Posterior vena cava (tissue), 2 donors: ENCODE measurements at regions not wholly inside any gene's neighbourhood (a gene's known extent, or its start where the extent isn't known, plus 50 kb on each side); places are given as distances from the start of the nearest gene placed in this dataset.

ENCODE experiments used
- DNase-seq: peaks from one replicate; pipeline ENCODE4 v3.0.0-alpha.2; 2020; ENCODE audit warnings: low spot score
- intact Hi-C, 2 donors: fragments of 100-400 bp; cut with DNase I; formaldehyde crosslinking; loops; one replicate each; pipeline versions ENCODE4 v1.14.1 to v1.14.2; 2022 to 2023
- donor health status: DM: yes; HTN: yes; CAD: no.
- donor health status: DM: yes; HTN: yes; CAD: no.

DNA sequence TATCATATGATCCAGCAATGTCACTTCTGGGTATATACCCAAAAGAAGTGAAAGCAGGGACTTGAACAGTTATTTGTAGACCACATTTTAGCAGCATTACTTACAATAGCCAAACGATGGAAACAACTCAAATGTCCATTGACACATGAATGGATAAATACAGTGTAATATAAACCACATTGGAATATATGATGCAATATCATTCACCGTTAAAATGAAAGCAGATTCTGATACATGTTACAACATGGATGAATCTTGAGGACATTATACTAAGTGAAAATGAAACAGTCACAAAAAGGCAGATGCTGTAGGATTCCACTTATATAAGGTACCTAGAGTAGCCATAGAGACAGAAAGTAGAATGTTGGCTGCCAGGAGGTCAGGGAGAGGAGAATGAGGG lies 130.5 kb upstream of the SMAD1 start:
- no peak for DNase-seq
- intact Hi-C loops = no loop called here

GRCh38 chr4:145348291-145348690 lies 133.4 kb upstream of the SMAD1 start:
- intact Hi-C loops = no loop called here
- no peak for DNase-seq

DNA sequence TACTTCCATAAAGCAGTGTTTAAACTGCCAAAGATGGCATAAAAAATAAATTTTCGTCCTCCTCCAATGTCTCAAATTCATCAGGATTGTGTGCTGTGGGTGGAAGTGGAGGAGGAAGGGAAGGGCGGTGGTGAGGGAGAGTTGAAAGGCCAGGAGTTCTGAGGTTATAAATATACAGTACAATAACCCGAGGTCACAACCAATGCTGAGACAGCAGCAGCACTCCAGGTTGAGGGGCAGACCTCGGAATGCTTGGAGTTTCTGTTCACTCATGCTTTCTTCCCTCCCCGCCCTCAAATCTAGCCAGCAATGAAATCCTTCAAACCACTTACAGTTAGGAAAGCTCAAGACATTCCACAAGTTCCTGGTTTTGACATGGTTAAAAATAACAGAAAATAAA lies 134.0 kb upstream of the SMAD1 start:
- intact Hi-C loops = no loop called here

DNA sequence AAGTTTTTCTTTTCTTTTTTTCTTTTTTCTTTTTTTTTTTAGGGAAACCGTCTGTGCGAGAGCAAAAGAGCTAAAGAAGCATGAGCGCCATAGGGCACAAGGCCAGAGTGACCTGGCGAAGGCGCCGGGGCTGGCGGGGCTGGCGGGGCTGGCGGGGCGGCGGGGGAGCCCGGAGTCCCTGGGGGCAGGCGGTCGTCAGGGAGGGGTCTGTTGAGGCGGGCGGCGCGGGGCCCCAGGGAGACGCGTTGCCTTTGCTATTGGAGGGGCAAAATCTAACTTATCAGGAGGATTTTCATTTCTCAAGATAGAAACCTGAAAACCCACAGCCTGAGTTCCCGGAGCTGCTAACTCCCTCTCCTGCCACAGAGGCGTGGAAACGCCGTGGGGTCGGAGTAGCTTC lies 135.6 kb upstream of the SMAD1 start:
- no peak for DNase-seq
- intact Hi-C loops = no loop called here

More for the DNA sequence above, 134.0 kb upstream of the SMAD1 start:
- no peak for DNase-seq

DNA sequence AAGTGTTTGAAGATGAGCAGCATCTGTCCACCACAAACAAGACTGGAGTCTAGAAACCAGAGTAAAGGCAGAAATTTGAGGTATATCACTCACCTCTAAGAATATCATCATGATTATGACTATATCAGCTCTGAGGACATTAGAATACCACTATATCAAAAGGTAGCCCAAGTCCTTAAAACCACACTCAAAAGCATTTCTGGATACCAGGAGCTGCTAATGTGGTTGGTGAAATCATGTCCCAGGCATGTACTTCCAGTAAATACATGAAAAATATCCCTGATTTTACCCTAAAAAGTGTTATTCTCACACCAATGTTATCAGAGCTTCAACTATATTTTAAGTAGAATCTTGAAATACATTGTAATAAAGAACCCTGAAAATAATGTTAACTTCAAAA lies 136.3 kb upstream of the SMAD1 start:
- DNase-seq = no peak
- intact Hi-C loops = no loop called here

DNA sequence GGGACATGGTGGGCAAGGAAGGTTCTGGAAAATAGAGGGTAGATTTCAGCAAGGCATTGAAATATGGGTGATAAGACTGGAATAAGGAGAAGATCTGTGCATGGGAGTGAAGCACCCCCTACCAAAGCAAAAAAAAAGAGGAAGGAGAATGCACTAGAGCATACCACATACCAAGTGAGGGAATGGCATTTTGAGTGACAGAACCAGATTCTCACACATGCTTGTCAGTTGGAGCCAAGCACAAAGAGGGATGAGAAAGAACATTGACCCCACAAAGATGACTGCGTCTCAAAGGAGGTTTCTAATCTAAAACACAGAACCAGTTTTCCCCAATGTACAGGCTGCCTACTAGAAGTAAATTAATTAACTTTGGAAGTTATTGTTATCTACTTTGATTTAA lies 140.3 kb upstream of the SMAD1 start:
- intact Hi-C loops = no loop called here
- DNase-seq = no peak

- intact Hi-C loops = no loop called here
These were observed 141.5 kb upstream of the SMAD1 start for GRCh38 chr4:145340071-145340675.

GRCh38 chr4:145339075-145339725 lies 142.5 kb upstream of the SMAD1 start:
- DNase-seq = no peak
- intact Hi-C loops = no loop called here

More at GRCh38 chr4:145340071-145340675, 141.5 kb upstream of the SMAD1 start:
- DNase-seq = no peak

DNA sequence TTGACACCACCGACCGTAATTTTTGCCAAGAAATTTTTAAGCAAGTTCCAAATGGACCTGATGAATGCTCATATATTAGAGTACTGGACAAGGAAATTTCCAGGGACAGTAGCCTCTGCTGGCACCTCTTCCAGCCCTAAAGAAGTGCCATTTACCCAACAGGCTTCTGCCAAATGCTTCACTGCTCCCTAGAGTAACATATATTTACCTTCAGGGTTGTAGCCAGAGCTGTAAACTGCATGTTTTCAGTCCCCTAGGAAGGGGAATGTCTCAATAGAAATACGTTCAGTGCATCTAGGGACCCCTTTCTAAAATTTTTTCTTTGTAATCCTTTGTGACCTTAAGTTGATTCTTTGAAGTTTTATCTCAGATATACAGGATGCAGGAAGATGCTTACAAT lies 143.1 kb upstream of the SMAD1 start:
- intact Hi-C loops = no loop called here

DNA sequence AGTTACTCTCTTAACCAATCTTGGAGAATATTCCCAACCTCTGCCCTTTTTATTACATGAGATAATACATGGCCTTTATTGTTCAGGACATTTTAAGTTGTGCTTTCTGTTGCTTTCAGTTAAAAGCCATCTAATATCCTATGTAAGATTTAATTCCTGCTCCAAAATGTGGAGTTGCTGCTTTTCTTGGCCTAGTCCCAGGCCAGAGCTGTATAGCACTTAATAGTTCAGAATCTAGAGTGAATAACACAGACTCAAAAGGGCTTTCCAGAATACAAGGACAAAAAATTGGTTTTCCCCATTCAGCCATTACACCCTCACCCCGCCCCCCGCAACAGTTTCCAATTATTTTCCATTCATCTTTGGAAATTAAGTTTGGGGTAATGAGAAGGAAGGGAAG lies 144.3 kb upstream of the SMAD1 start:
- intact Hi-C loops = no loop called here

More for the DNA sequence above, 143.1 kb upstream of the SMAD1 start:
- DNase-seq = no peak

GRCh38 chr4:145333786-145334185 lies 147.9 kb upstream of the SMAD1 start:
- intact Hi-C loops = no loop called here
- no peak for DNase-seq

More for the DNA sequence above, 144.3 kb upstream of the SMAD1 start:
- no peak for DNase-seq

- no peak for DNase-seq
- intact Hi-C loops = no loop called here
These were observed 146.1 kb upstream of the OTUD4 start for GRCh38 chr4:145326491-145326890.

DNA sequence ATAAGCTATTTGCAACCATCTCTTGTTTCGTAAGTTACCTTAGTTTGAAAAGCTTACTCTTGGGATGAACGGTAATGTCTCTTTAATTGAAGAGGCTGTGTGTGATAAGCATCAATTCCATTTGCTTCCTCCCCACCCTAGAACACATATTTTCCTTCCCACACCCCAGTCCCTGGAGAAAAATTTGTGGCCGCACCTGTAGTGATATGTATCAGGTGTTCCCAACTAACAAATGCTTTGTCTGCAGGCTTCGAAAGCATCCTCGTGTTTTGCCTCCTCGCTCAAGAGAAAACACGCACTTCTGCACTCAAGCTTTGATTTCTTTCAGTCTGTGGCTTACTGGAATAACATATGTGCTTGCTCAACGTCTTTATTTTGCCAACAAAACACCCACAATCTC lies 143.8 kb upstream of the OTUD4 start:
- intact Hi-C loops = no loop called here

GRCh38 chr4:145320294-145320693 lies 139.9 kb upstream of the OTUD4 start:
- DNase-seq = no peak
- intact Hi-C loops = no loop called here

More for the DNA sequence above, 143.8 kb upstream of the OTUD4 start:
- DNase-seq = no peak

GRCh38 chr4:145319751-145320150 lies 139.4 kb upstream of the OTUD4 start:
- intact Hi-C loops = no loop called here

DNA sequence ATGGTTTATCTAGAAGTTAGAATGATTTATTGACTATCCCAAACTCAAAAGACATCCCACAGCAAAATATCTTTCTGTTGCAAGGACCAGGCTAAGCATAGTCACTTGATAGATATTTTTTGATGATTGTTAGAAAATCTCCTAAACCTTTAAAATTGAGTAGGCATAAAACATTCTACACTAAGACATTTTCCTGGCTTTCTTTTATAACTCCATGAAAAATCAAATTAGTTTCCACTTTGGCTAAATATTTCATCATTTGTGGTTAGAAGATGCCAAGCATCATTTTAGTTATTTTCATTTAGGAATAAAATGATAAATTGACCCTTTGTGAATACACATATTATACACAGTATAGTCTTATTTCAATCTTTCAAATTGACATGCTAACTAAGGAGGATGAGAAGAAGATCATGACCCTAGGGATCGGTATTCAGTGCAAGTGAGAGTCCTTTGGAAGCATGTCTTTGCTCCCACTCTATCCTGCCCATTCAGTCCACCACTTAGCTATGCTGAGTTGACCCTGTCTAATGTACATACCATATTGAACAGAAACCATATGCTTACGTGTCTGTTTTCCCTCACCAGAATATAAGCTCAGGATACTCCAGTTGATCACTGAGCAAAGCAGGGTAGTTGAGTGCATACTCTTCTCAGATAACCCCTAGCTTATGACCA lies 136.6 kb upstream of the OTUD4 start:
- intact Hi-C loops = no loop called here
- DNase-seq = no peak

More at GRCh38 chr4:145319751-145320150, 139.4 kb upstream of the OTUD4 start:
- DNase-seq = no peak

DNA sequence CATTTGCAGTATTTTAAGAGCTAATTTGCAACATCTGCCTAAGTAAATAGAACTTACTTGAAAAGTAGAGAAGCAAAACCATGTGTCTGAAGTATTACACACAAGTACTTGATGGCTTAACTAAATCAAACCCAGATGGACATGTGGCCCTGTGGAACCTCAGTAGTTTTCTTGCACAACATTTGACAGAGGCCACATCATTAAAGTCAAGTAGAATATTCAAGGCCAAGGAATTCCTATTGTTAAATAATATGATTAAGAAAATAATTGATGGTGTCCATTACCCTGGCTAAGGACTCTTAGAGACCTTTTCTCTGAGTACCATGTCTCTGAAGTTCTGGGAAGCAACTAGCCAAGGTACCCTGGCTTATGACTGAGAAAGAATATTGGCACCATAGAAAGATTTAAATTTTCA lies 135.4 kb upstream of the OTUD4 start:
- DNase-seq = no peak
- intact Hi-C loops = no loop called here

GRCh38 chr4:145308598-145308997 lies 128.2 kb upstream of the OTUD4 start:
- intact Hi-C loops = no loop called here

GRCh38 chr4:145307763-145308430 lies 127.5 kb upstream of the OTUD4 start:
- intact Hi-C loops = no loop called here
- DNase-seq = no peak

More at GRCh38 chr4:145308598-145308997, 128.2 kb upstream of the OTUD4 start:
- DNase-seq = no peak

GRCh38 chr4:145307120-145307519 lies 126.7 kb upstream of the OTUD4 start:
- DNase-seq = no peak
- intact Hi-C loops = no loop called here
